ENCODE measurements at regions not wholly inside any gene's neighbourhood (a gene's known extent, or its start where the extent isn't known, plus 50 kb on each side); places are given as distances from the start of the nearest gene placed in this dataset.

- no peak for DNase-seq (ENCODE audit: low spot score)
Observed at GRCh38 chr21:19237608-19238007, 834.0 kb upstream of the TMPRSS15 start.

- DNase-seq (ENCODE audit: low spot score) = no peak
Observed at GRCh38 chr21:19239696-19240095, 836.1 kb upstream of the TMPRSS15 start.

DNA sequence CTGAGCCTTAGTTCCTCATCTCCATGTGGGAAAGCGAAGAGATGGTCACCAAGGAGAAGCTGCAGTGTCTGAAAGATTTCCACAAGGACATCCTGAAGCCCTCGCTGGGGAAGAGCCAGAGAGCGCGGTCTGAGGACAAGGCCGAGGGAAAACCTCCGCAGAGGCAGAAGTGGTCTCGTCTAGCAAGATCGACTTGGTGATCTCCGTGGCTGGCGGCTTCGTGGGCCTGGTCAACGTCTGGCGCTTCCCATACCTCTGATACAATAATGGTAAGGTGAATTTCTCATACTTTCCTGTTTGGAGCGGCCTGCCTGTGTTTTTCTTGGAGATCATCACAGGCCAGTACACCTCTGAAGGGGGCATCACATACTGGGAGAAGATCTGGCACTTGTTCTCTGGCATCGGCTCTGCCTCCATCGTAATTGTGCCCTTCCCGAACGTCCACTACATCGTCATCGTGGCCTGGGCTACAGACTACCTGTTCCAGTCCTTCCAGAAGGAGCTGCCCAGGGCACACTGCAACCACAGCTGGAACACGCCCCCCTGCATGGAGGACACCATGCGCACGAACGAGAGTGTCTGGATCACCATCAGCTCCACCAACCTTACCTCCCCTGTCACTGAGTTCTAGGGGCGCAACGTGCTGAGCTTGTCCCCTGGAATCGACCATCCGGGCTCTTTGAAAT, 841.1 kb upstream of the TMPRSS15 start:
- DNase-seq (ENCODE audit: low spot score) = no peak

DNA sequence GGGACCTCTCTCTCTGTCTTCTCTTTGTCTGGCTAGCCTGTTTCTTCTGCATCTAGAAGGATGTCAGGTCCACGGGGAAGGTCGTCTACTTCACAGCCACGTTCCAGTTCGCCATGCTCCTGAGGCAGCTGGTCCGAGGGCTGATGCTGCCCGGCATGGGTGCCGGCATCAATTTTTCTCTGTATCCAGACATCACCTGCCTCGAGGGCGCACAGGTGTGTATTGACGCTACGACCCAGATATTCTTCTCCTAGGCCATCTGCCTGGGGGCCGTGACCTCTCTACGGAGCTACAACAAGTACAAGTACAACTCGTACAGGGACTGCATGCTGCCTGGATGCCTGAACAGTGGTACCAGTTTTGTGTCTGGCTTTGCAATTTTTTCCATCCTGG, 841.6 kb upstream of the TMPRSS15 start:
- DNase-seq (ENCODE audit: low spot score) = no peak

DNA sequence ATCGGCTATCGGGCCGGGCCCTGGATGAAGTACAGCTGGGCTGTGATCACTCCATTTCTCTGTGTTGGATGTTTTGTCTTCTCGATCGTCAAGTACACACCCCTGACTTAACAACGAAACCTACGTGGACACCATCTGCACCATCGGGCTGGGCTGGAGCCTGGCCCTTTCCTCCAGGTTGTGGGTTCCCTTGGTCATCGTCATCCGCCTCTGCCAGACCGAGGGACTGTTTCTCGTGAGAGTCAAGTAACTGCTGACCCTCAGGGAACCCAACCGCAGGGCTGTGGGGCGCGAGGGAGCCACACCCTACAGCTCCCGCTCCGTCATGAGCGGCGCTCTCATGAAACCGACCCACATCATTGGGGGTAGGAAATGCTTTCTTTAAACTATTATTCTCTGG, 842.4 kb upstream of the TMPRSS15 start:
- no peak for DNase-seq (ENCODE audit: low spot score)

DNA sequence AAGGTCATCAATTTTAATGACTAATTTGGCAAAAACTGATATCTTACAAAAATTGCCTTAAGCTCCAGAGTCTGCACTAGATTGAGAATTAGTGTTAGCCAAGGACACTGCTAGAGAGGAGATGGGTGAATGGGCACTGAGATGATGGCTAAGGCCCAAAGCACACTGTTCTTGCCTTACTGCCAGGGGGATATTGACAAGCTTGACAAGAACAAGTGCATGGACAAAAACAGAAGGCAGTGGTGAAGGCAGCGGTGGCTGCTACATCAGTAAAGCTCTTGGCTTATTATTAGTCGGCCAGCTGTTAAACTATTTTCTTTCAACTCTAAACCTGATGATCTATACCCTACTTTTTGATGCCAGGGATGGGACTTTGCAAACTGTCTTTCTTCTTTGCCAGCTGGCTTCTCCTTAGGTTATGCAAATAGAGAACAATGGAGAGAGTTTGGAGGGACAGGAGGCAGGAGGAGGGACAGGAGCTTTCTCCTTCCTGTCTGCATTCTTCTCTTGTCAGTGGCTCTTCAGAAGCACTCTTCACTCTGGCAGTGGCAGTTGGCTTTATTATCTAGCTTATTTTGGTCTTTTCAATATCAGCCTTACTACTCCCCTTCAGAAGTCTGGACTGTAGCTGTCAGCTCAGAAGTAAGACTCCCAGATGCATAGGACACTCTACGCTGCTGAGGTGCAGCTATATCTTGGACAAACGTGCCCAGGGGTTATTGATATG, 853.5 kb upstream of the TMPRSS15 start:
- DNase-seq (ENCODE audit: low spot score) = no peak

- DNase-seq (ENCODE audit: low spot score) = no peak
Observed at GRCh38 chr21:19261731-19262376, 858.3 kb upstream of the TMPRSS15 start.

GRCh38 chr21:19266636-19267035, 863.1 kb upstream of the TMPRSS15 start:
- DNase-seq (ENCODE audit: low spot score) = no peak

GRCh38 chr21:19268686-19269085, 865.1 kb upstream of the TMPRSS15 start:
- no peak for DNase-seq (ENCODE audit: low spot score)

DNA sequence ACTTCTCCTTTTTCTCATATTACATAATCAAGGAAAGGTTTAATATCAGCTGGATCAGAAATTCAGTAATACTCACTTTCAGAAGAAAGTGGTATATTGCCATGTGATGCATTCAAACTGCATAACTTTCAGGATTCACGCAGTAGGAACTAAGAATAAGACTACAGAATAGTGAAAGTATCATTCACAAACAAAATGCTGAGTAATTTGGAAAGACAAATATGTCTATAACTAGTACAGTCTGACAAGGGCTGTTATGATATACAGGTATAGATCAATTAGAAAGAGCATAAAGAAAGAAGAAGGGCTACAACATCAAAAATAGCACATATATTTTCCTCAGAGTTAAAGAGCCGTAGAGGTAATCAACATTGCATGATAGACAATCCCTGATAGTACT, 871.5 kb upstream of the TMPRSS15 start:
- no peak for DNase-seq (ENCODE audit: low spot score)

DNA sequence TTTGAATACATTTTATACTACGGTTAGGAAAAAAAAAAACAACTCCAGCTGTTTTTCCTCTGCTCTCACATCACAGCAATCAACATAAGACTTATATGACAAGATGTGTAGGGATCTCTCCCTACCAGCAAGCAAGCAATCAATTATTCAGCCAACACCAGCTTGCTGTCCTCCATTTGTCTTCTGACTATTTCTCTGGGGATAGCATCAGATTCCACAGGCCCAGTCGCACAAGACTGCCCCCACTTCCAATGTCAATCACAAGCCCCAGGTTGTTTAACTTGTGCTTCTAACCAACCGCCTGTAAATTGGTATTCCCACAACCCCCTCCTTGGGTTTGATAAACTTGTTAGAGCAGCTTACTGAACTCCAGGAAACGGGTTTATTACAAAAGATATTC, 873.1 kb upstream of the TMPRSS15 start:
- DNase-seq (ENCODE audit: low spot score) = no peak

DNA sequence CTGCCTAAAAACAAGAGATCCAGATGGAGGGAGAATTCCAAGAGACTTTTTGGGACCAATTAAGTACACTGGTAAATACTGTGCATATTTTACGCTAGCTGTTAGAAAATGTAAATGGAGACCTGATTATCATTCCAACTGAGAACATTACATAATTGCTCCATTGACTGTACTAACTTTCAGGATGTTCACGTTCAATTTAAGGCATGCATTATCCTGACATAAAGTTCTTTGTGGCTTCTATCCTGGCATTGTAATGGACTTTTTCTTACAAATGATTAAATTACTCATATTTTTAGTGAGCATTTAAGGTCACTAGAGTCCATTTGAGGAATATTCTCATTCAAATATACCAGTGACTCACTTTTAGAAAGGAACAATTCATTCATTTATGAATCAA, 883.3 kb upstream of the TMPRSS15 start:
- no peak for DNase-seq (ENCODE audit: low spot score)

DNA sequence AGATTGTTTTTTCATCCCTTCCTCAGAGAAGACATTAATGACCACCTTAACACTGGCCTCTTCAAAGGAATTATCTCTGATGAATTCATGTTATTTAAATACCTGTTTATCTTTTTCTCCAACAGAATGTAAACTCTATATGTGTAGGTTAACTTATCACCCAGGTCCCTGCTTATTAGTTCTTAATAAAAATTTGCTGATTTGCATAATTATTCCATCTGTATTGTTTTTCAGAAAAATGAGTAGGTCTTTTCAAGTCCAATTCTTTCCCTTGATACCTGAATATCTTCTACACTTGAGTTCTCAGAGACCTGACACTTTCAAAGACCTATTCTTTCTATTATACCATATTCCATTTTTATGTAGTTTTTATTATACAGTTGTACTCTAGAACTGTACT, 886.7 kb upstream of the TMPRSS15 start:
- no peak for DNase-seq (ENCODE audit: low spot score)

- DNase-seq (ENCODE audit: low spot score) = no peak
Observed at GRCh38 chr21:19320291-19320690, 916.7 kb upstream of the TMPRSS15 start.

GRCh38 chr21:19321688-19322087, 918.1 kb upstream of the TMPRSS15 start:
- no peak for DNase-seq (ENCODE audit: low spot score)

DNA sequence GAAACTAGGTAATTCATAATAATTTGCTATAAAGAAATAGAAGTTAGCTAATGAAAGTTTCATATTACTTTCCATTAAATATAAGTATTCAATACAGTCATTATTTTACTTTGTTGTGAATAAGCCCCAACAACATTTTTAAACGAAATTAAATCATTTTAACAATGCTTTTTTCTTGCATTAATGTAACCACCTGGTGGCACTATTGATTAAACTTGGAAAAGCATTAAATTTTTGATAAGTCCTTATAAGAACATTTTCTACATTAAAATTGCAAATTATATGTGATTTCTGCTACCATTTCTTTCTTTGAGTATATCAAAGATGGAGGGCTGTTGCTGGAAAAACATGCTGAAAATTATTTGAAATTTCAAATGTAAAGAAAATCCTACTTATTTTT, 918.8 kb upstream of the TMPRSS15 start:
- no peak for DNase-seq (ENCODE audit: low spot score)

GRCh38 chr21:19326531-19327319, 923.1 kb upstream of the TMPRSS15 start:
- DNase-seq (ENCODE audit: low spot score) = no peak

GRCh38 chr21:19328954-19329353, 925.4 kb upstream of the TMPRSS15 start:
- no peak for DNase-seq (ENCODE audit: low spot score)

- DNase-seq (ENCODE audit: low spot score) = no peak
Observed at GRCh38 chr21:19340303-19340702, 936.7 kb upstream of the TMPRSS15 start.

- no peak for DNase-seq (ENCODE audit: low spot score)
Observed at GRCh38 chr21:19340954-19341353, 937.4 kb upstream of the TMPRSS15 start.

- no peak for DNase-seq (ENCODE audit: low spot score)
Observed at GRCh38 chr21:19343711-19344110, 940.1 kb upstream of the TMPRSS15 start.

- DNase-seq (ENCODE audit: low spot score) = no peak
Observed at GRCh38 chr21:19350286-19350685, 946.7 kb upstream of the TMPRSS15 start.

- no peak for DNase-seq (ENCODE audit: low spot score)
Observed at GRCh38 chr21:19353256-19353655, 949.7 kb upstream of the TMPRSS15 start.

Measured in AG08396 (cell line).